ENCODE measurements at regions not wholly inside any gene's neighbourhood (a gene's known extent, or its start where the extent isn't known, plus 50 kb on each side); places are given as distances from the start of the nearest gene placed in this dataset.

- TF ChIP-seq CTCF (IDR thresholded peaks at IDR 0.05 in 4 of 5, conservative IDR thresholded peaks at IDR 0.05 in 1 of 5): no peak
- TF ChIP-seq POLR2A (IDR thresholded peaks at IDR 0.05): no peak
These were observed 87.0 kb upstream of the ACTBL2 start for GRCh38 chr5:57569601-57570000.
